ENCODE measurements at regions not wholly inside any gene's neighbourhood (a gene's known extent, or its start where the extent isn't known, plus 50 kb on each side); places are given as distances from the start of the nearest gene placed in this dataset.

DNA sequence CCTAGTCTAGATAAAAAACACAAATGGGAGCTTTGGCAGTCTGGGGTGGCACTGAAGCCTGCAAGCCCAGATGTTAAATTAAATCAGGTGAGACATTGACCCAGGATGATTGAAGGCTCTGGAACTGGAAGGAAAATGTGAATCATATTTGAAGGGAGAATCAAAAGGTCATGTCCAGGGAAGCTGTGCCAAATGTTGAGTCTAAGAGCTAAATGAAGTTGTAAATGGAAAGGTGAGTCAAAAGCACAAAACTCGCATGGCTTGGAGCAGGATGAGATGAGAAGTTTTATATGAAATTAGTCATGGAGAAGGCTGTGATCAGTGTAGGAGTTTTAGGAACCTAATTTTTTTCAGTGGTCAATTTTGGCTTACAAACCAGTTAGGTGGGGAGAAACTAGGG, 301.1 kb downstream of the BLID start:
- Mint-ChIP-seq H3K27me3 (ENCODE audit: low read depth) (no peaks in the 10 kb centered on the region), H3K27ac (no peak overlapping the region), H3K36me3 (peaks cover 36% of the 10 kb centered on the region), H3K9me3 (peaks cover 50% of the 10 kb centered on the region), H3K4me1 (peaks cover 3% of the 10 kb centered on the region; the same call in 1 of the 2 replicates), H3K4me3 (no peak overlapping the region)
- CTCF ChIA-PET = no interaction called here
- TF ChIP-seq, protein P1, sequence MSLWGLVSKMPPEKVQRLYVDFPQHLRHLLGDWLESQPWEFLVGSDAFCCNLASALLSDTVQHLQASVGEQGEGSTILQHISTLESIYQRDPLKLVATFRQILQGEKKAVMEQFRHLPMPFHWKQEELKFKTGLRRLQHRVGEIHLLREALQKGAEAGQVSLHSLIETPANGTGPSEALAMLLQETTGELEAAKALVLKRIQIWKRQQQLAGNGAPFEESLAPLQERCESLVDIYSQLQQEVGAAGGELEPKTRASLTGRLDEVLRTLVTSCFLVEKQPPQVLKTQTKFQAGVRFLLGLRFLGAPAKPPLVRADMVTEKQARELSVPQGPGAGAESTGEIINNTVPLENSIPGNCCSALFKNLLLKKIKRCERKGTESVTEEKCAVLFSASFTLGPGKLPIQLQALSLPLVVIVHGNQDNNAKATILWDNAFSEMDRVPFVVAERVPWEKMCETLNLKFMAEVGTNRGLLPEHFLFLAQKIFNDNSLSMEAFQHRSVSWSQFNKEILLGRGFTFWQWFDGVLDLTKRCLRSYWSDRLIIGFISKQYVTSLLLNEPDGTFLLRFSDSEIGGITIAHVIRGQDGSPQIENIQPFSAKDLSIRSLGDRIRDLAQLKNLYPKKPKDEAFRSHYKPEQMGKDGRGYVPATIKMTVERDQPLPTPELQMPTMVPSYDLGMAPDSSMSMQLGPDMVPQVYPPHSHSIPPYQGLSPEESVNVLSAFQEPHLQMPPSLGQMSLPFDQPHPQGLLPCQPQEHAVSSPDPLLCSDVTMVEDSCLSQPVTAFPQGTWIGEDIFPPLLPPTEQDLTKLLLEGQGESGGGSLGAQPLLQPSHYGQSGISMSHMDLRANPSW (CRISPR knock-in tag; conservative IDR thresholded peaks at IDR 0.05; ENCODE audit: low read depth) = no peak
- TF ChIP-seq, protein P2, sequence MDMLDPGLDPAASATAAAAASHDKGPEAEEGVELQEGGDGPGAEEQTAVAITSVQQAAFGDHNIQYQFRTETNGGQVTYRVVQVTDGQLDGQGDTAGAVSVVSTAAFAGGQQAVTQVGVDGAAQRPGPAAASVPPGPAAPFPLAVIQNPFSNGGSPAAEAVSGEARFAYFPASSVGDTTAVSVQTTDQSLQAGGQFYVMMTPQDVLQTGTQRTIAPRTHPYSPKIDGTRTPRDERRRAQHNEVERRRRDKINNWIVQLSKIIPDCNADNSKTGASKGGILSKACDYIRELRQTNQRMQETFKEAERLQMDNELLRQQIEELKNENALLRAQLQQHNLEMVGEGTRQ (CRISPR knock-in tag; IDR thresholded peaks at IDR 0.05) = no peak
- TF ChIP-seq, protein P3, sequence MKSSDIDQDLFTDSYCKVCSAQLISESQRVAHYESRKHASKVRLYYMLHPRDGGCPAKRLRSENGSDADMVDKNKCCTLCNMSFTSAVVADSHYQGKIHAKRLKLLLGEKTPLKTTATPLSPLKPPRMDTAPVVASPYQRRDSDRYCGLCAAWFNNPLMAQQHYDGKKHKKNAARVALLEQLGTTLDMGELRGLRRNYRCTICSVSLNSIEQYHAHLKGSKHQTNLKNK (CRISPR knock-in tag; IDR thresholded peaks at IDR 0.05) = no peak
- no peak for TF ChIP-seq ZNF138 (CRISPR knock-in tag; conservative IDR thresholded peaks at IDR 0.05)
- TF ChIP-seq, protein P4, sequence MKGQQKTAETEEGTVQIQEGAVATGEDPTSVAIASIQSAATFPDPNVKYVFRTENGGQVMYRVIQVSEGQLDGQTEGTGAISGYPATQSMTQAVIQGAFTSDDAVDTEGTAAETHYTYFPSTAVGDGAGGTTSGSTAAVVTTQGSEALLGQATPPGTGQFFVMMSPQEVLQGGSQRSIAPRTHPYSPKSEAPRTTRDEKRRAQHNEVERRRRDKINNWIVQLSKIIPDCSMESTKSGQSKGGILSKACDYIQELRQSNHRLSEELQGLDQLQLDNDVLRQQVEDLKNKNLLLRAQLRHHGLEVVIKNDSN (CRISPR knock-in tag; IDR thresholded peaks at IDR 0.05) = no peak
- TF ChIP-seq JUN (CRISPR knock-in tag; IDR thresholded peaks at IDR 0.05) = no peak
- TF ChIP-seq, protein P5, sequence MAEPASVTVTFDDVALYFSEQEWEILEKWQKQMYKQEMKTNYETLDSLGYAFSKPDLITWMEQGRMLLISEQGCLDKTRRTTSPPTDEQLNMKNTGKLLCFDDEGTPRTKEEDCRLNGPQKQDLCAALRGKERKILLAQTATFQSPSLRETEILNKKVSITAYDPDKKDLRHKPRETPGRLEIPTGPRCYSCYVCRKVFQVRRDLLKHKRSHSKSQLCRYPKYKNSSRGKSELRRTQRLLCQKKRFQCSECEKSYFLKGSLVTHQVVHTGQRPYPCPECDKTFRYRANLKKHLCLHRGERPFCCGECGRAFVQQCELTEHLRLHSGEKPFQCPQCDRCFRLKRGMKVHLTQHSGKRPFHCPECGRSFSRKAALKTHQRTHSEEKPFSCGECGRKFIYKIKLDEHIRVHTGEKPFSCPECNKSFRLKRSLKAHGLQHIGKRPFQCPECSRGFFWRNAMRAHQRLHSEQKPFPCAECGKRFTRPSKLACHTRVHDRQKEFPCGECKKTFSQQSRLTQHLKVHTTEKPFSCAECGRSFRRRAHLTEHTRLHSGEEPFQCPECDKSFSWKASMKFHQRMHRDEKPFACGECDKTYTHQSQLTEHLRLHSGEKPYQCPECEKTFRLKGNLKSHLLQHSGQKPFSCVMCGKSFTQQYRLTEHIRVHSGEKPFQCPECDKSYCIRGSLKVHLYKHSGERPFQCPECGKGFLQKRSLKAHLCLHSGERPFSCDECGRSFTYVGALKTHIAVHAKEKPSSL (CRISPR knock-in tag; conservative IDR thresholded peaks at IDR 0.05) = no peak
- TF ChIP-seq ELF4 (CRISPR knock-in tag; IDR thresholded peaks at IDR 0.05; ENCODE audit: low read depth) = no peak
- no peak for TF ChIP-seq TEAD1 (CRISPR knock-in tag; IDR thresholded peaks at IDR 0.05)
- POLR2A ChIA-PET = no interaction called here
- DNase-seq (ENCODE audit: low spot score) (no peak), ATAC-seq (no peak)

DNA sequence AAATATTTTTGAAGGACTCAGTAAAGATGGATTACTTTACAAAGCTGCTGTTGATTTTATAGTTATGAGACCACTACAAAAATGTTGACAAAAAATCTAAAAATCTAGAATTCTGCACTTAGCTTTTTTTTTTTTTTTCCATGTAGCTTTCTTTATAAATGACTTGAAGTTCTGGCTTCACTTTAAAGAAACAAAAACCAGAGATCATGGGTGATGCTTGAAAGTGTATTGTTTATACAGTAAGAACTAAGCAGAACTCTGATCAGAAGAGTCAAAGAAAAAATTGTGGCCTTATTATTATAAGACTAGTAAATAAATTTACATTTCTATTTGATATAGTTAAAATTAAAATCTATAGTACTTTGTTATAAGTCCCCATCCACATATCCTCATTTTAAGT, 301.7 kb downstream of the BLID start:
- Mint-ChIP-seq H3K4me1 (peaks cover 4% of the 10 kb centered on the region), H3K4me3 (no peak overlapping the region), H3K9me3 (peaks cover 45% of the 10 kb centered on the region), H3K27me3 (ENCODE audit: low read depth) (no peaks in the 10 kb centered on the region), H3K27ac (no peak overlapping the region), H3K36me3 (peaks cover 34% of the 10 kb centered on the region)
- ChIA-PET POLR2A (no interaction called here), CTCF (no interaction called here)
- no peak for TF ChIP-seq RELA (CRISPR knock-in tag; IDR thresholded peaks at IDR 0.05; ENCODE audit: borderline replicate concordance)
- TF ChIP-seq, protein P6, sequence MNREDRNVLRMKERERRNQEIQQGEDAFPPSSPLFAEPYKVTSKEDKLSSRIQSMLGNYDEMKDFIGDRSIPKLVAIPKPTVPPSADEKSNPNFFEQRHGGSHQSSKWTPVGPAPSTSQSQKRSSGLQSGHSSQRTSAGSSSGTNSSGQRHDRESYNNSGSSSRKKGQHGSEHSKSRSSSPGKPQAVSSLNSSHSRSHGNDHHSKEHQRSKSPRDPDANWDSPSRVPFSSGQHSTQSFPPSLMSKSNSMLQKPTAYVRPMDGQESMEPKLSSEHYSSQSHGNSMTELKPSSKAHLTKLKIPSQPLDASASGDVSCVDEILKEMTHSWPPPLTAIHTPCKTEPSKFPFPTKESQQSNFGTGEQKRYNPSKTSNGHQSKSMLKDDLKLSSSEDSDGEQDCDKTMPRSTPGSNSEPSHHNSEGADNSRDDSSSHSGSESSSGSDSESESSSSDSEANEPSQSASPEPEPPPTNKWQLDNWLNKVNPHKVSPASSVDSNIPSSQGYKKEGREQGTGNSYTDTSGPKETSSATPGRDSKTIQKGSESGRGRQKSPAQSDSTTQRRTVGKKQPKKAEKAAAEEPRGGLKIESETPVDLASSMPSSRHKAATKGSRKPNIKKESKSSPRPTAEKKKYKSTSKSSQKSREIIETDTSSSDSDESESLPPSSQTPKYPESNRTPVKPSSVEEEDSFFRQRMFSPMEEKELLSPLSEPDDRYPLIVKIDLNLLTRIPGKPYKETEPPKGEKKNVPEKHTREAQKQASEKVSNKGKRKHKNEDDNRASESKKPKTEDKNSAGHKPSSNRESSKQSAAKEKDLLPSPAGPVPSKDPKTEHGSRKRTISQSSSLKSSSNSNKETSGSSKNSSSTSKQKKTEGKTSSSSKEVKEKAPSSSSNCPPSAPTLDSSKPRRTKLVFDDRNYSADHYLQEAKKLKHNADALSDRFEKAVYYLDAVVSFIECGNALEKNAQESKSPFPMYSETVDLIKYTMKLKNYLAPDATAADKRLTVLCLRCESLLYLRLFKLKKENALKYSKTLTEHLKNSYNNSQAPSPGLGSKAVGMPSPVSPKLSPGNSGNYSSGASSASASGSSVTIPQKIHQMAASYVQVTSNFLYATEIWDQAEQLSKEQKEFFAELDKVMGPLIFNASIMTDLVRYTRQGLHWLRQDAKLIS (CRISPR knock-in tag; IDR thresholded peaks at IDR 0.05; ENCODE audit: borderline replicate concordance) = no peak
- TF ChIP-seq JAZF1 (CRISPR knock-in tag; IDR thresholded peaks at IDR 0.05) = no peak
- TF ChIP-seq, protein P7, sequence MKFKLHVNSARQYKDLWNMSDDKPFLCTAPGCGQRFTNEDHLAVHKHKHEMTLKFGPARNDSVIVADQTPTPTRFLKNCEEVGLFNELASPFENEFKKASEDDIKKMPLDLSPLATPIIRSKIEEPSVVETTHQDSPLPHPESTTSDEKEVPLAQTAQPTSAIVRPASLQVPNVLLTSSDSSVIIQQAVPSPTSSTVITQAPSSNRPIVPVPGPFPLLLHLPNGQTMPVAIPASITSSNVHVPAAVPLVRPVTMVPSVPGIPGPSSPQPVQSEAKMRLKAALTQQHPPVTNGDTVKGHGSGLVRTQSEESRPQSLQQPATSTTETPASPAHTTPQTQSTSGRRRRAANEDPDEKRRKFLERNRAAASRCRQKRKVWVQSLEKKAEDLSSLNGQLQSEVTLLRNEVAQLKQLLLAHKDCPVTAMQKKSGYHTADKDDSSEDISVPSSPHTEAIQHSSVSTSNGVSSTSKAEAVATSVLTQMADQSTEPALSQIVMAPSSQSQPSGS (CRISPR knock-in tag; IDR thresholded peaks at IDR 0.05; ENCODE audit: borderline replicate concordance, low read depth) = no peak
- TF ChIP-seq, protein P8, sequence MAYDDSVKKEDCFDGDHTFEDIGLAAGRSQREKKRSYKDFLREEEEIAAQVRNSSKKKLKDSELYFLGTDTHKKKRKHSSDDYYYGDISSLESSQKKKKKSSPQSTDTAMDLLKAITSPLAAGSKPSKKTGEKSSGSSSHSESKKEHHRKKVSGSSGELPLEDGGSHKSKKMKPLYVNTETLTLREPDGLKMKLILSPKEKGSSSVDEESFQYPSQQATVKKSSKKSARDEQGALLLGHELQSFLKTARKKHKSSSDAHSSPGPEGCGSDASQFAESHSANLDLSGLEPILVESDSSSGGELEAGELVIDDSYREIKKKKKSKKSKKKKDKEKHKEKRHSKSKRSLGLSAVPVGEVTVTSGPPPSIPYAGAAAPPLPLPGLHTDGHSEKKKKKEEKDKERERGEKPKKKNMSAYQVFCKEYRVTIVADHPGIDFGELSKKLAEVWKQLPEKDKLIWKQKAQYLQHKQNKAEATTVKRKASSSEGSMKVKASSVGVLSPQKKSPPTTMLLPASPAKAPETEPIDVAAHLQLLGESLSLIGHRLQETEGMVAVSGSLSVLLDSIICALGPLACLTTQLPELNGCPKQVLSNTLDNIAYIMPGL (CRISPR knock-in tag; IDR thresholded peaks at IDR 0.05) = no peak
- TF ChIP-seq ATF1 (CRISPR knock-in tag; IDR thresholded peaks at IDR 0.05) = no peak
- TF ChIP-seq, protein P4 (CRISPR knock-in tag; IDR thresholded peaks at IDR 0.05) = no peak
- TF ChIP-seq SMAD4 (CRISPR knock-in tag; IDR thresholded peaks at IDR 0.05) = no peak
- no peak for TF ChIP-seq ZNF416 (CRISPR knock-in tag; IDR thresholded peaks at IDR 0.05)
- TF ChIP-seq TP53 (CRISPR knock-in tag; IDR thresholded peaks at IDR 0.05) = no peak
- no peak for TF ChIP-seq NFATC4 (CRISPR knock-in tag; IDR thresholded peaks at IDR 0.05)
- ATAC-seq (no peak), DNase-seq (ENCODE audit: low spot score) (no peak)
